HG02884 (cell line): ENCODE measurements at regions not wholly inside any gene's neighbourhood (a gene's known extent, or its start where the extent isn't known, plus 50 kb on each side); places are given as distances from the start of the nearest gene placed in this dataset.
A peak's percentile ranks its signal among the peaks of the same experiment; 100 is the strongest.
"Not testable (repeated sequence)": the region's sequence is repeated elsewhere in the genome, so short reads cannot be mapped to it uniquely, and the experiment has no call there.

Source experiments
- ATAC-seq: cut with Tn5 transposase; IDR thresholded peaks from one replicate; pipeline ENCODE4 v1.9.1; 2021; ENCODE audit warnings: mild to moderate bottlenecking, moderate library complexity; ENCODE audit not compliant: unreplicated experiment

- not testable (repeated sequence) for ATAC-seq
These were observed 53.6 kb upstream of the MAPK10 start for GRCh38 chr4:86413426-86413825.

- no peak for ATAC-seq
These were observed 54.8 kb upstream of the MAPK10 start for GRCh38 chr4:86414686-86415085.

DNA sequence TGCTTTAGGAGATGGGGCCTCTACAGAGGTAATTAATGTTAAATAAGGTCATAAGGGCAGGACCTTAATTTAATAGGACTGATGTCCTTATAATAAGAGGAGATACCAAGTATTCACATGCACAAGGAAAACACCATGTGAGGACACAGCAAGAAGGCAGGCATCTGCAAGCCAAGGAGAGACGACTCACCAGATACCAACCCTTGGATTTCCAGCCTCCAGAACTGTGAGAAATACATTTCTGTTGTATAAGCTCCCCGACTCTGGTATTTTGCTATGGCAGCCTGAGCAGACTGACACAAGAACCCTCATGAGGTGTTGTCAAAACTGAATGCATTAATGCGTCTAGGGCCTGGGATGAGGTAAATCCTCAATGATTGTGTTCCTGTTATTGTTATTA is 56.2 kb upstream of the MAPK10 start:
- ATAC-seq, result no peak

DNA sequence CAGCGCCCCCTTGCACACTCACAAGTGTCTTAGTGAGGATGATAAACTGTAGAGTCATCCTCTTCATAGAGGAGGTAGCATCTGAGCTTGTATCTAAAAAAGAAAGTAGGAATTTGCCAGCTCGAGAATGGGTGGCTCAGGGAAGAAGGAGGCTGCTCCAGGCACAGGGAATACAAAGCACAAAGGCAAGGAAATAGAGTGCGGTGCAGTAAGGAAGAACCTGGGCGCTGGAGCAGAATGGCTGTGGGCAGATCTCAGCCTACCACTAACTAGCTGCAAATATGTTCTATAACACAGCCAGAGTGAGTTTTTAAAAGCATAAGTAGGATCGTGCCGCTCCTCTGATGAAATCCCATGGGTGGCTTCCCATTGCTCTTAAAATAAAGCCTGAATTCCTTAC is 61.6 kb upstream of the MAPK10 start:
- ATAC-seq, result no peak

DNA sequence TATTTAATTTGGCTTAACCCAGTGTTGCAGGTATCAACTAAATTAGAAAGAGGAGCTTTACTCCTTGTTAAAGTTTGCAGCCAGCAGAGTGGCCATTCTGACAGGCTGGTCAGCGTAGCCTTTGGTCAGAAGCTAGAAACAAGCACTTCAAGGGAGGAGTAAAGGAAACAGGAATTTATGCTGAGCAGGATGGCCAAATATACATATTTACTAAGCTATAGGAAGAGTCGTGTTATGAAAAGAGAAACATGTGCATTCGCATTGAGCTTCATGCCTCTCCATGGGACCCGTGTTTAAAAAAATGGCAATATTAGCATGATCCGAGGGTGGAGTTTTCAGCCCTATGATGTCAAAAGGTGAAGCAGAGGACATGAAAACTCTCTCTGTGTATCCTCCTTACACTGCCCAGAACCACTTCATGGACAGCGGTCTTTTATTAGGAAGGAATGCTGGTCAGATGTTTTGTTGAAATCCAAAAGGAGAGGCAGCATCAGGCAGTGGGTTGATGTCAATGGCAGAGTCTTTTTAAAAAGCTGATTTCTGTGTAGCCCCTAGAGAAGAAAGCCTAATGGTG is 71.8 kb upstream of the MAPK10 start:
- ATAC-seq, result no peak

GRCh38 chr4:86432559-86433134 is 72.8 kb upstream of the MAPK10 start:
- ATAC-seq, result no peak

DNA sequence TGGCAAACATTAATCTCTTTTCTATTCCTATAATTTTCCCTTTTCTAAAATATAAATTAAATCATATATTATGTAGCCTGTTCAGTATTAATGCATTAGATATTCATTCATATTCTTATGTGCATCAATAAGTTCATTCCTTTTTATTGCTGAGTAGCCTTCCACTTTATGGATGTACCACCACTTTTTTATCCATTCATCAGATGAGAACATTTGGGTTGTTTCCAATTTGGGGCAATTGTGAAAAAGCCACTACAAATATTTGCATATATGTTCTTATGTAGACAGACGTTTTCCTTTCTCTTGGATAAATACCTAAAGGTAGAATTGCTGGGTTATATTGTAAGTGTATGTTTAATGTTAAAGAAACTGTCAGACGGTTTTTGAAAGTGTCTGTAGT is 79.4 kb upstream of the MAPK10 start:
- ATAC-seq, result no peak

DNA sequence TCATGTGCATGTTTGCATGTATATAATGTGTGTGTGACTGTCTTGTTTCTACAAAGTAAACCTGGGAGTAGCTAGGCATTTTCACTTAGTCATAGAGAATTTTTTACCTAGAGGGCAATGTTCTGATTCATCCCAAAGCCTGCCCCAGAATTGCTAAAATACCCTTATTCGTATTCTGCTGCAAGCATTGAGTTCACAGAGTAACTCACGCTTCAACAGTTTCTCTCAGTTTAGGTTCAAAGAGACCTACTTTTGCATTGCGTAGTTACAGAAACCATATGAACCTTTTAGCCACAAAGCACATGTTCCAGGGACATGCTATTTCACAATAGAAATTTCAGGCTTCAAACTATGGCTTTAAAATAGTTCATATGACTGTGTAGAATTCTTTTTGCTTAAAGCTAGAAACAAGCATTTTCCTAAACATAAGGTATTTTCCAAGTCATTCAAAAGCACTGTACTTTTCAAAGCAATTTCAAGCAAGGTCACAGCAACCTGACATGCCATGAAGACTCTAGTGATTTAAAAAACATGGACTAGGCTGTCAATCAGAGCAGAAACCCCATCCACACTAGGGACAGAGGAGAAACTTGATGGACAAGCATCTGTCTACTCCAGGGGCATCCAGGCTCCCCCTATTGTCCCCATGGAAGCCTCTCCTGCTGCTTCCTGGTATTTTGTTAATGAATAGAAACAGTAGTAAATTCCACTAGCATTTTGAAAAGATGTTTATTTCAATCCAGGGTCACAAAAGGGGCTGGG is 81.5 kb upstream of the MAPK10 start:
- ATAC-seq, result peak; percentile 68

- no peak for ATAC-seq
These were observed 83.0 kb upstream of the MAPK10 start for GRCh38 chr4:86442881-86443280.

- no peak for ATAC-seq
These were observed 83.6 kb upstream of the MAPK10 start for GRCh38 chr4:86443495-86443894.

DNA sequence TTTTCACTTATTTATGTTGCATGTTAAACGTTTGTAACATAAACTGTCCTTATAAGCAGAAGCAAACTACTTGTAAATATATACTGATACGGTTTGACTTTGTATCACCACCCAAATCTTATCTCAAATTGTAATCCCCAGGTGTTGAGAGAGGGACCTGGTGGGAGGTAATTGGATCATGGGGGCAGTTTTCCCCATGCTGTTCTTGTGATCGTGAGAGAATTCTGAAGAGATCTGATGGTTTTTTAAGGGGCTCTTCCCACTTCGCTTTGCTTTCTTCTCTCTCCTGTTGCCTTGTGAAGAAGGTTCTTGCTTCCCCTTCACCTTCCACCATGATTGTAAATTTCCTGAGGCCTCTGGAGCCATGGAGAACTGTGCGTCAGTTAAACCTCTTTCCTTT is 87.1 kb upstream of the MAPK10 start:
- ATAC-seq, result no peak

DNA sequence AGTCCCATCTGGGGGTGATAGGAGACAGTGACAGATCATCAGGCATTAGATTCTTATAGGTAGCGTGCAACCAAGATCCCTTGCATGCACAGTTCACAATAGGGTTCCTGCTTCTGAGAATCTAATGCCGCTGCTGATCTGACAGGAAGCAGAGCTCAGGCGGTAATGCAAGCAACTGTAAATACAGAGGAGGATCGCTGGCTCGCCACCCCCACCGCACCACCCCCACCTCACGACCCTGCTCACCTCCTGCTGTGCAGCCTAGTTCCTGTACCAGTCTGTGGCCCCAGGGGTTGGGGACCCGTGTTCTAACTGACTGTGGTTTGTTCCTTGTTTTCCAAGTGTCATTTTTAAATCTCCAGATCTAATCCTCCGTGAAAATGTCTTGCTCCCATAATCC is 89.0 kb upstream of the MAPK10 start:
- no peak for ATAC-seq

GRCh38 chr4:86449746-86450588 is 90.1 kb upstream of the MAPK10 start:
- ATAC-seq, result no peak

DNA sequence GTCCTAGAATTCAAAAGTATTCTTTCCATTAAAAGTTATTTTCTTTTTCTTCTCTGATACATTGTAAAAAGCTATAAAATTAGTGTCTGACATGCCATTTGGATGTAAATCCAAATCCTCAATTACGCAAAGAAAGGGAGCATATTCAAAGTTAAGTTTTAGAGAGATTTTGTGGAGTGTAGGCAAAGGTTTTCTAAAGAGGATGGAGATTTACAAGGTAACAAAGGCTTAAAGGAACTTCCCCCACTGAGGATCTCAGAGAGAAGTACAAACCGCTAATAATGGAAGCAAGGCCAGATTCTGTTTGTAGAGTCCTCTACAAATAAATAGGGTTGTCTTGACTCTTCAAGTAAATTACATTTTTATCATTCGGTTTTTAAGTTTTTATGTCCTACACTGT is 91.0 kb upstream of the MAPK10 start:
- no peak for ATAC-seq

GRCh38 chr4:86451560-86452330 is 91.9 kb upstream of the MAPK10 start:
- no peak for ATAC-seq

DNA sequence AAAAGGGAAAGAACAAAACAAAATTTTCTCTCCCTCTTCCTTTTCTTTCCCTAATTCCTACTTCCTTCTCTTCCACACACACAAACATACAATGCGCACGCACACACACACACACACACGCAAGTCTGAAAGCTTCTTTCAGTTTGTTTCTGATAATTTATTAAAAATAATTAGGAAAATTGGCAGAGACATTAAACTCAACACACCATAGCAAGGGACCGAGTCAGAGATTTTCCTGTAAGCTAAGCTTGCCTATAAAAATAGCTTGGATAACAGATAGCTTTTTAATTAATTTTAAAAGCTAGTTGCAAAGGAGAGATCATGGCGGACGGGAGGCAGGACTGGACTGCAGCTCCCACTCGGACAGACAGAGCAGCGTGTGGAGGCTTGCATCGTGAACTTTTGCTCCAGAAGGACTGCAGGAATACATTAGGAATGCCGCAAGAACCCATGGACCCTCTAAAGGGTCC is 92.6 kb upstream of the MAPK10 start:
- ATAC-seq, result no peak

- no peak for ATAC-seq
These were observed 93.2 kb upstream of the MAPK10 start for GRCh38 chr4:86452924-86453531.

- ATAC-seq, result not testable (repeated sequence)
These were observed 93.8 kb upstream of the MAPK10 start for GRCh38 chr4:86453611-86454072.

GRCh38 chr4:86461849-86462248 is 102.0 kb upstream of the MAPK10 start:
- no peak for ATAC-seq

GRCh38 chr4:86472377-86473019 is 112.6 kb upstream of the MAPK10 start:
- ATAC-seq, result no peak
